ENCODE measurements at regions not wholly inside any gene's neighbourhood (a gene's known extent, or its start where the extent isn't known, plus 50 kb on each side); places are given as distances from the start of the nearest gene placed in this dataset.

- CTCF ChIA-PET, result no interaction called here
- no peaks in the 10 kb centered on the region for H4K20me1 ChIP-seq (ENCODE audit: control insufficient read depth, insufficient read depth)
- no peak overlapping the region for H3K4me3 ChIP-seq
- BruUV-seq (replicated peaks), result no TSS peak
- intact Hi-C loops (cut with micrococcal nuclease; ENCODE audit: unreplicated experiment), result no loop called here
- H3K4me2 ChIP-seq (ENCODE audit: control insufficient read depth, insufficient read depth), result no peak overlapping the region
- no peaks in the 10 kb centered on the region for H3K9me3 ChIP-seq (replicated peaks; ENCODE audit: control insufficient read depth, insufficient read depth, low read length)
- no peak for FAIRE-seq
- TF ChIP-seq, protein P1, sequence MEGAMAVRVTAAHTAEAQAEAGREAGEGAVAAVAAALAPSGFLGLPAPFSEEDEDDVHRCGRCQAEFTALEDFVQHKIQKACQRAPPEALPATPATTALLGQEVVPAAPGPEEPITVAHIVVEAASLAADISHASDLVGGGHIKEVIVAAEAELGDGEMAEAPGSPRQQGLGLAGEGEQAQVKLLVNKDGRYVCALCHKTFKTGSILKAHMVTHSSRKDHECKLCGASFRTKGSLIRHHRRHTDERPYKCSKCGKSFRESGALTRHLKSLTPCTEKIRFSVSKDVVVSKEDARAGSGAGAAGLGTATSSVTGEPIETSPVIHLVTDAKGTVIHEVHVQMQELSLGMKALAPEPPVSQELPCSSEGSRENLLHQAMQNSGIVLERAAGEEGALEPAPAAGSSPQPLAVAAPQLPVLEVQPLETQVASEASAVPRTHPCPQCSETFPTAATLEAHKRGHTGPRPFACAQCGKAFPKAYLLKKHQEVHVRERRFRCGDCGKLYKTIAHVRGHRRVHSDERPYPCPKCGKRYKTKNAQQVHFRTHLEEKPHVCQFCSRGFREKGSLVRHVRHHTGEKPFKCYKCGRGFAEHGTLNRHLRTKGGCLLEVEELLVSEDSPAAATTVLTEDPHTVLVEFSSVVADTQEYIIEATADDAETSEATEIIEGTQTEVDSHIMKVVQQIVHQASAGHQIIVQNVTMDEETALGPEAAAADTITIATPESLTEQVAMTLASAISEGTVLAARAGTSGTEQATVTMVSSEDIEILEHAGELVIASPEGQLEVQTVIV (IDR thresholded peaks at IDR 0.05; ENCODE audit: borderline replicate concordance, partially characterized antibody), result no peak
- TF ChIP-seq FOS (IDR thresholded peaks at IDR 0.05; ENCODE audit: borderline replicate concordance, extremely low read depth, insufficient read length) (no peak), FOXM1 (IDR thresholded peaks at IDR 0.05; ENCODE audit: low read depth, low read length) (no peak), ZNF24 (IDR thresholded peaks at IDR 0.05) (no peak), STAT3 (IDR thresholded peaks at IDR 0.05; ENCODE audit: low read depth, low read length) (no peak)
- no peak overlapping the region for H2AFZ ChIP-seq (ENCODE audit: control insufficient read depth, low read depth, low read length)
- H3K4me1 ChIP-seq (ENCODE audit: control insufficient read depth, insufficient read depth, low read length), result no peaks in the 10 kb centered on the region
- no peaks in the 10 kb centered on the region for H3K36me3 ChIP-seq (ENCODE audit: control insufficient read depth in 2 of 2, insufficient read depth in 2 of 2, low read length in 1 of 2)
- POLR2A ChIA-PET, result no interaction called here
- no peaks in the 10 kb centered on the region for H3K27me3 ChIP-seq (replicated peaks in 1 of 2; ENCODE audit: control insufficient read depth in 2 of 2, insufficient read depth in 2 of 2, low read length in 1 of 2)
- H3K9ac ChIP-seq (ENCODE audit: control insufficient read depth, insufficient read depth, low read length), result no peak overlapping the region
- no peak overlapping the region for H3K27ac ChIP-seq (ENCODE audit: control insufficient read depth, insufficient read depth)
- ATAC-seq, result no peak
- H3K79me2 ChIP-seq (ENCODE audit: control insufficient read depth, insufficient read depth, low read length), result no peaks in the 10 kb centered on the region
- DNase-seq (ENCODE audit: low read depth, low spot score), result no peak
- in situ Hi-C loops (cut with MboI), result no loop called here
- SMC1A ChIA-PET (ENCODE audit: uncharacterized antibody, unreplicated experiment), result no interaction called here
- RAD21 ChIA-PET (ENCODE audit: unreplicated experiment), result no interaction called here
Observed at GRCh38 chr1:57674801-57675200, 250.9 kb upstream of the DAB1 start.

- Histone ChIP-seq H3K36me3 (ENCODE audit: control insufficient read depth in 2 of 2, insufficient read depth in 2 of 2, low read length in 1 of 2) (no peaks in the 10 kb centered on the region), H3K9ac (ENCODE audit: control insufficient read depth, insufficient read depth, low read length) (no peak overlapping the region), H3K9me3 (replicated peaks; ENCODE audit: control insufficient read depth, insufficient read depth, low read length) (no peaks in the 10 kb centered on the region), H3K27ac (ENCODE audit: control insufficient read depth, insufficient read depth) (no peak overlapping the region), H3K79me2 (ENCODE audit: control insufficient read depth, insufficient read depth, low read length) (no peaks in the 10 kb centered on the region), H4K20me1 (ENCODE audit: control insufficient read depth, insufficient read depth) (no peaks in the 10 kb centered on the region), H3K4me3 (no peak overlapping the region), H3K27me3 (replicated peaks in 1 of 2; ENCODE audit: control insufficient read depth in 2 of 2, insufficient read depth in 2 of 2, low read length in 1 of 2) (no peaks in the 10 kb centered on the region), H3K4me1 (ENCODE audit: control insufficient read depth, insufficient read depth, low read length) (no peaks in the 10 kb centered on the region), H3K4me2 (ENCODE audit: control insufficient read depth, insufficient read depth) (no peak overlapping the region), H2AFZ (ENCODE audit: control insufficient read depth, low read depth, low read length) (no peak overlapping the region)
- SMC1A ChIA-PET (ENCODE audit: uncharacterized antibody, unreplicated experiment), result no interaction called here
- no peak for FAIRE-seq
- CTCF ChIA-PET, result no interaction called here
- intact Hi-C loops (cut with micrococcal nuclease; ENCODE audit: unreplicated experiment), result no loop called here
- 36% methylated on average over 1 of the region's 1 CpG for WGBS (ENCODE audit: insufficient coverage, insufficient replicate concordance, low lambda C conversion rate, missing lambda C conversion rate)
- RAD21 ChIA-PET (ENCODE audit: unreplicated experiment), result no interaction called here
- no peak for ATAC-seq
- BruUV-seq (replicated peaks), result no TSS peak
- in situ Hi-C loops (cut with MboI), result no loop called here
- POLR2A ChIA-PET, result no interaction called here
- no peak for DNase-seq (ENCODE audit: low read depth, low spot score)
- TF ChIP-seq BACH1 (IDR thresholded peaks at IDR 0.05; ENCODE audit: borderline replicate concordance) (no peak), ZNF622 (IDR thresholded peaks at IDR 0.05) (no peak), HDGF (IDR thresholded peaks at IDR 0.05) (no peak), CHD4 (IDR thresholded peaks at IDR 0.05) (no peak)
- TF ChIP-seq, protein P2, sequence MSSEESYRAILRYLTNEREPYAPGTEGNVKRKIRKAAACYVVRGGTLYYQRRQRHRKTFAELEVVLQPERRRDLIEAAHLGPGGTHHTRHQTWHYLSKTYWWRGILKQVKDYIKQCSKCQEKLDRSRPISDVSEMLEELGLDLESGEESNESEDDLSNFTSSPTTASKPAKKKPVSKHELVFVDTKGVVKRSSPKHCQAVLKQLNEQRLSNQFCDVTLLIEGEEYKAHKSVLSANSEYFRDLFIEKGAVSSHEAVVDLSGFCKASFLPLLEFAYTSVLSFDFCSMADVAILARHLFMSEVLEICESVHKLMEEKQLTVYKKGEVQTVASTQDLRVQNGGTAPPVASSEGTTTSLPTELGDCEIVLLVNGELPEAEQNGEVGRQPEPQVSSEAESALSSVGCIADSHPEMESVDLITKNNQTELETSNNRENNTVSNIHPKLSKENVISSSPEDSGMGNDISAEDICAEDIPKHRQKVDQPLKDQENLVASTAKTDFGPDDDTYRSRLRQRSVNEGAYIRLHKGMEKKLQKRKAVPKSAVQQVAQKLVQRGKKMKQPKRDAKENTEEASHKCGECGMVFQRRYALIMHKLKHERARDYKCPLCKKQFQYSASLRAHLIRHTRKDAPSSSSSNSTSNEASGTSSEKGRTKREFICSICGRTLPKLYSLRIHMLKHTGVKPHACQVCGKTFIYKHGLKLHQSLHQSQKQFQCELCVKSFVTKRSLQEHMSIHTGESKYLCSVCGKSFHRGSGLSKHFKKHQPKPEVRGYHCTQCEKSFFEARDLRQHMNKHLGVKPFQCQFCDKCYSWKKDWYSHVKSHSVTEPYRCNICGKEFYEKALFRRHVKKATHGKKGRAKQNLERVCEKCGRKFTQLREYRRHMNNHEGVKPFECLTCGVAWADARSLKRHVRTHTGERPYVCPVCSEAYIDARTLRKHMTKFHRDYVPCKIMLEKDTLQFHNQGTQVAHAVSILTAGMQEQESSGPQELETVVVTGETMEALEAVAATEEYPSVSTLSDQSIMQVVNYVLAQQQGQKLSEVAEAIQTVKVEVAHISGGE (CRISPR knock-in tag; IDR thresholded peaks at IDR 0.05), result no peak
Observed at GRCh38 chr1:57672346-57673140, 248.7 kb upstream of the DAB1 start.

All from GM12878 (cell line).